RWPE1 (cell line): ENCODE measurements at regions not wholly inside any gene's neighbourhood (a gene's known extent, or its start where the extent isn't known, plus 50 kb on each side); places are given as distances from the start of the nearest gene placed in this dataset.

Source experiments
- CTCF ChIA-PET: fragments of 350-600 bp; sonication (Branson Sonifier 250); formaldehyde crosslinking; extraction: SDS; loops from one replicate; lab custom pipeline; 2021; lab: Yijun Ruan, JAX
- POLR2A ChIA-PET: fragments of 400-600 bp; formaldehyde crosslinking; extraction: SDS; loops from one replicate; lab custom pipeline; 2020; ENCODE audit warnings: antibody characterized with exemption; ENCODE audit not compliant: low non-redundant PET; lab: Yijun Ruan, JAX
- DNase-seq: peaks from one replicate; pipeline ENCODE4 v3.0.0; 2012; ENCODE audit warnings: low spot score
- H3K27ac ChIP-seq: fragments of 450-650 bp; 2 replicates; pipeline ENCODE4 v1.5.1; 2017
- TF ChIP-seq, protein P1 (sequence below): fragments of 450-650 bp; conservative IDR thresholded peaks from 2 replicates; pipeline ENCODE4 v1.5.1; 2017; ENCODE audit warnings: low read depth, mild to moderate bottlenecking

DNA sequence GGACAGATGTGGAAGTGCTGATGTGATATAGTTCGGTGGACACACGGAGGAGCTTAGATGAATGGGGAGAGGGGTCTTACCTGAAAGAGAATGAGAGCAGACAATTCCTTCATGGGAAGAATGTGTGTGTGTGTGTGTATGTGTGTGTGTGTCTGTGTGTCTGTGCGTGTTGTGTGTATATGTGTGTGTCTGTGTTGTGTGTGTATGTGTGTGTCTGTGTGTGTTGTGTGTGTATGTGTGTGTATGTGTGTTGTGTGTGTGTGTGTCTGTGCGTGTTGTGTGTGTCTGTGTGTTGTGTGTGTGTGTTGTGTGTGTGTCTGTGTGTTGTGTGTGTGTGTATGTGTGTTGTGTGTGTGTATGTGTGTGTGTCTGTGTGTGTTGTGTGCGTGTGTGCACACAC, 104.2 kb downstream of the FAM204A start:
- no peak overlapping the region for H3K27ac ChIP-seq
- TF ChIP-seq, protein P1, sequence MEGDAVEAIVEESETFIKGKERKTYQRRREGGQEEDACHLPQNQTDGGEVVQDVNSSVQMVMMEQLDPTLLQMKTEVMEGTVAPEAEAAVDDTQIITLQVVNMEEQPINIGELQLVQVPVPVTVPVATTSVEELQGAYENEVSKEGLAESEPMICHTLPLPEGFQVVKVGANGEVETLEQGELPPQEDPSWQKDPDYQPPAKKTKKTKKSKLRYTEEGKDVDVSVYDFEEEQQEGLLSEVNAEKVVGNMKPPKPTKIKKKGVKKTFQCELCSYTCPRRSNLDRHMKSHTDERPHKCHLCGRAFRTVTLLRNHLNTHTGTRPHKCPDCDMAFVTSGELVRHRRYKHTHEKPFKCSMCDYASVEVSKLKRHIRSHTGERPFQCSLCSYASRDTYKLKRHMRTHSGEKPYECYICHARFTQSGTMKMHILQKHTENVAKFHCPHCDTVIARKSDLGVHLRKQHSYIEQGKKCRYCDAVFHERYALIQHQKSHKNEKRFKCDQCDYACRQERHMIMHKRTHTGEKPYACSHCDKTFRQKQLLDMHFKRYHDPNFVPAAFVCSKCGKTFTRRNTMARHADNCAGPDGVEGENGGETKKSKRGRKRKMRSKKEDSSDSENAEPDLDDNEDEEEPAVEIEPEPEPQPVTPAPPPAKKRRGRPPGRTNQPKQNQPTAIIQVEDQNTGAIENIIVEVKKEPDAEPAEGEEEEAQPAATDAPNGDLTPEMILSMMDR, result no peak
- ChIA-PET POLR2A (no interaction called here), CTCF (interaction anchor here (0.8 kb wide), 1 partner anchor 9 kb away, joined by 3 read pairs; no protein-coding TSS in a partner anchor)
- DNase-seq, result no peak

DNA sequence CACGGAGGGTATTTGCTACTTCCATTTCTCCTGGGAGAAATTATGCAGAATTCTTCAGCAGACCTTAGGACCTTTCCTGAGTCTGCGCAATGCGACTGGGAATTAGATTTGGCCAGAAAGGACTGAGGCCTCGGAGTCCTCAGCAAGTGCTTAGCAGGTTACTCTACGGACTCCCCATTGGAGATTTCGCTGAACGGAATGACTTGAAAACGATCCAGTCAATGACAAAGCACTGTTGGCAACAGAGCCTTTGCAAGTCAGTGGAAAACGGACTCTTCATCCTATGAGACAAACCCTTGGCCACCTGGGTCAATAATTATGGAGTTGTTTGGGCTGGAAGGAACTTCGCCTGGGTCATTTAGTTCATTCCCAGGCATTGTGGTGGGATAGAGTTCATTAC, 107.4 kb downstream of the FAM204A start:
- no peak overlapping the region for H3K27ac ChIP-seq
- DNase-seq, result no peak
- TF ChIP-seq, protein P1, result no peak
- CTCF ChIA-PET, result no interaction called here
- POLR2A ChIA-PET, result no interaction called here

DNA sequence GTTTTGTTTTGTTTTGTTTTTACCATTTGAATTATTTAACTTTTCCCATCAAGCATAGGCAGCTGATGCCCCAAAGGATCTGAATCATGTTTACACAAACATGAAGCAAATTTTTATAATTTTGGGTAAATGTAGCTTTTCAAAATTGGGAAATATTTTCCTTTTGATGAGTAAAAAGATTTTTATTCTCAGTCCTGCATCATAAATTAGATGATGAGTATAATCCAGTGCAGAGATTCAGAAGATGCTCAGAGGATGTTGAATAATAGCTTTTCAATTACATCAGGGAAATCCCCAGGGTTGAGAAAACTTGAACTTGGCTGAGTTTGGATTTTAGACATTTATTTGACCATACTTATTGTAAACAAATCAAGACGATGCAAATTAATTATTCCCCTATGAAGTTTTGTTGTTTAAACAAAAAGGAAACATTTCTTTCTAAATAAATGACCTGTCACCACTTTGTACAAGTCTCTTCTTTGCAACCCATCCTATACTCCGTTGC, 121.7 kb downstream of the FAM204A start:
- CTCF ChIA-PET, result no interaction called here
- TF ChIP-seq, protein P1, result no peak
- DNase-seq, result no peak
- no peak overlapping the region for H3K27ac ChIP-seq
- POLR2A ChIA-PET, result no interaction called here

GRCh38 chr10:118218562-118218961, 123.6 kb downstream of the FAM204A start:
- TF ChIP-seq, protein P1, result no peak
- DNase-seq, result no peak
- ChIA-PET POLR2A (no interaction called here), CTCF (no interaction called here)
- no peak overlapping the region for H3K27ac ChIP-seq

DNA sequence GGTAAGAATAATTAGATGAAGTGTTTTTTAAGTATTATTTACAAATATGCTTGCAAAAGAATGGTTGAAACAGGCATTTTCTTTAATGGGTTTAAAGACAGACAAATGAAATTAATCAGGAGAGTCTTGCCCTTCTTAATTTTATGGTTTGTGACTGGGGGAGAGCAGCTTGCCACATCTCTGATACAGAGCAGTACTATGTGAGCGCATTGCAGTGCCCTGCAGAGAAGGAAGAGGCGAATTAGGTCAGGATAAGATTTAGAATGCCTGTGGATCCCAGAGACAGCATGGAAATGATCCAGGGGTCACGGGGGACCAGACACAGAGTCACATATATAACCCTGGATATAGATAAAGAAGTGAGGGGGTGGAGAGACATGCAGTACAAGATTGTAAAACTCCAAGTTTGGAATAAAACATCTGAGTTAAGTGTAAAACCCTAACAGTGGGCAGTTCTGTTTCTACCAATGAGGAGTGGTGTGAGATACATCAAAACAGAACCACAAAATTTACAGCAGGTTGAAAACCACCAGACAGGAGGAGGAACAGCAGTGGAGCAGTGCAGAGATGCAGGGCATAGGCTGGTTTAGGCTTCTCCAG, 125.5 kb downstream of the FAM204A start:
- DNase-seq, result no peak
- TF ChIP-seq, protein P1, result no peak
- CTCF ChIA-PET, result no interaction called here
- H3K27ac ChIP-seq, result no peak overlapping the region
- POLR2A ChIA-PET, result no interaction called here

- ChIA-PET POLR2A (no interaction called here), CTCF (interaction anchor here (0.7 kb wide), 1 partner anchor 22 kb away, joined by 4 read pairs; no protein-coding TSS in a partner anchor)
- no peak for DNase-seq
- TF ChIP-seq, protein P1, result no peak
- H3K27ac ChIP-seq, result no peak overlapping the region
Measured at GRCh38 chr10:118216020-118216419, 126.1 kb downstream of the FAM204A start.
